Neural cell (in vitro differentiated cells): ENCODE measurements at regions not wholly inside any gene's neighbourhood (a gene's known extent, or its start where the extent isn't known, plus 50 kb on each side); places are given as distances from the start of the nearest gene placed in this dataset.

ENCODE experiments used
- H2AFZ ChIP-seq: fragments of 200-600, 300-800 bp; sonication (generic), shearing (Covaris generic); 2 replicates; pipeline ENCODE4 v1.6.0; 2014; ENCODE audit warnings: low read depth, mild to moderate bottlenecking, antibody characterized with exemption, low read length, moderate library complexity
- H3F3A ChIP-seq: fragments of 200-600 bp; shearing (Covaris generic); 2 replicates; pipeline ENCODE4 v1.6.1; 2016; ENCODE audit warnings: mild to moderate bottlenecking, moderate library complexity, mixed read lengths, antibody characterized with exemption, low read length; ENCODE audit not compliant: insufficient read depth, poor library complexity, severe bottlenecking
- H3K27ac ChIP-seq: fragments of 200-600, 300-800 bp; sonication (generic), shearing (Covaris generic); 2 replicates; pipeline ENCODE4 v1.5.1; 2014; ENCODE audit warnings: mild to moderate bottlenecking, low read length, moderate library complexity
- H3K27me3 ChIP-seq: fragments of 300-800, 200-600 bp; sonication (generic), shearing (Covaris generic); 2 replicates; pipeline ENCODE4 v1.6.0; 2014; ENCODE audit warnings: mild to moderate bottlenecking, low read depth, low read length, moderate library complexity; ENCODE audit not compliant: insufficient read depth
- H3K36me3 ChIP-seq: fragments of 300-800, 200-600 bp; sonication (generic), shearing (Covaris generic); 2 replicates; pipeline ENCODE4 v1.5.1; 2014; ENCODE audit warnings: mild to moderate bottlenecking, antibody characterized with exemption, low read length, moderate library complexity; ENCODE audit not compliant: insufficient read depth
- H3K4me2 ChIP-seq: fragments of 300-800, 200-600 bp; sonication (generic), shearing (Covaris generic); 2 replicates; pipeline ENCODE4 v1.6.0; 2014; ENCODE audit warnings: mild to moderate bottlenecking, low read length
- H3K4me3 ChIP-seq: fragments of 300-800, 200-600 bp; sonication (generic), shearing (Covaris generic); 2 replicates; pipeline ENCODE4 v1.5.1; 2014; ENCODE audit warnings: mild to moderate bottlenecking, low read length, moderate library complexity
- H3K79me2 ChIP-seq: fragments of 200-600 bp; shearing (Covaris generic); replicated peaks from 2 replicates; pipeline ENCODE4 v1.6.0; 2014; ENCODE audit warnings: mild to moderate bottlenecking, low read length, moderate library complexity; ENCODE audit not compliant: insufficient read depth
- H3K9ac ChIP-seq: fragments of 300-800, 200-600 bp; sonication (generic), shearing (Covaris generic); 2 replicates; pipeline ENCODE4 v1.6.1; 2016; ENCODE audit warnings: mild to moderate bottlenecking, low read length, mixed read lengths
- H3K9me2 ChIP-seq: fragments of 200-600 bp; shearing (Covaris generic); 2 replicates; pipeline ENCODE4 v1.6.1; 2016; ENCODE audit warnings: mild to moderate bottlenecking, low read length, mixed read lengths; ENCODE audit not compliant: insufficient read depth
- H3K9me3 ChIP-seq: fragments of 200-600, 300-800 bp; sonication (generic), shearing (Covaris generic); 2 replicates; pipeline ENCODE4 v1.6.1; 2016; ENCODE audit warnings: mild to moderate bottlenecking, mixed run types, low read length, moderate library complexity, mixed read lengths
- H4K20me1 ChIP-seq: fragments of 200-600 bp; shearing (Covaris generic); 2 replicates; pipeline ENCODE4 v1.6.1; 2016; ENCODE audit warnings: mild to moderate bottlenecking, mixed run types; ENCODE audit not compliant: insufficient read depth
- EP300 ChIP-seq: fragments of 450-650 bp; conservative IDR thresholded peaks from 2 replicates; pipeline ENCODE4 v1.6.1; 2014; ENCODE audit warnings: antibody characterized with exemption, mild to moderate bottlenecking, moderate library complexity; ENCODE audit not compliant: poor library complexity, severe bottlenecking
- EZH2 ChIP-seq: fragments of 200-600, 300-800 bp; shearing (Covaris generic), sonication (generic); IDR thresholded peaks from 2 replicates; pipeline ENCODE4 v1.6.1; 2014; ENCODE audit warnings: antibody characterized with exemption, low read length, borderline replicate concordance, mild to moderate bottlenecking; ENCODE audit not compliant: insufficient read depth, poor library complexity, severe bottlenecking
- MXI1 ChIP-seq: fragments of 450-650 bp; conservative IDR thresholded peaks from 2 replicates; pipeline ENCODE4 v1.6.1; 2014; ENCODE audit warnings: antibody characterized with exemption, mild to moderate bottlenecking; ENCODE audit not compliant: poor library complexity, severe bottlenecking
- POLR2AphosphoS5 ChIP-seq: IDR thresholded peaks from 2 replicates; pipeline ENCODE4 v1.6.1; 2012
- RAD21 ChIP-seq: fragments of 450-650 bp; conservative IDR thresholded peaks from 2 replicates; pipeline ENCODE4 v1.6.1; 2014; ENCODE audit warnings: antibody characterized with exemption, mild to moderate bottlenecking, moderate library complexity
- SMC3 ChIP-seq: fragments of 450-650 bp; conservative IDR thresholded peaks from 2 replicates; pipeline ENCODE4 v1.6.1; 2014; ENCODE audit warnings: antibody characterized with exemption, mild to moderate bottlenecking, moderate library complexity; ENCODE audit not compliant: poor library complexity
- TAF1 ChIP-seq: IDR thresholded peaks from 2 replicates; pipeline ENCODE4 v1.6.1; 2012; ENCODE audit warnings: low read depth
- TF ChIP-seq, protein P1 (sequence below): fragments of 450-650 bp; IDR thresholded peaks from 2 replicates; pipeline ENCODE4 v1.5.1; 2014; ENCODE audit warnings: antibody characterized with exemption, mild to moderate bottlenecking, moderate library complexity; ENCODE audit not compliant: poor library complexity, severe bottlenecking
- TF ChIP-seq, protein P2 (sequence below): IDR thresholded peaks from 2 replicates; pipeline ENCODE4 v1.6.1; 2012; ENCODE audit warnings: borderline replicate concordance

DNA sequence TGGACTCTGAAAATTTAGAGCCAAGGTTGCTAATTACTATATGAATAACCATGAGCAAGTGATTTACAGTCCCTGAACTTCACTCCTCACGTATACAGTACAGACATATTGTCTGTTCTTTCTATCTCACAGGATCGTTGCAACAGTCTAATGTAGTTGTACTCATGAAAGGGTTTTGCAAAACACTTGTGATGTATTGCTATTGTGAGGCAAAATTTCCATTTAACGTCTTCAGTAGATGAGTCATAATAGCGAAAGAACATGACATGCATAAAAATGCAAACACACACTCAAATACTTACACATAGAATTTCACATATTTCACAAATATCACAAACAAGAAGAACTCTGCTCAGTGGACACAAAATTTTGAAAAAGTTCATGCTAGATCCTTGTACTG is 134.6 kb upstream of the TRPC6 start:
- TF ChIP-seq, protein P1, sequence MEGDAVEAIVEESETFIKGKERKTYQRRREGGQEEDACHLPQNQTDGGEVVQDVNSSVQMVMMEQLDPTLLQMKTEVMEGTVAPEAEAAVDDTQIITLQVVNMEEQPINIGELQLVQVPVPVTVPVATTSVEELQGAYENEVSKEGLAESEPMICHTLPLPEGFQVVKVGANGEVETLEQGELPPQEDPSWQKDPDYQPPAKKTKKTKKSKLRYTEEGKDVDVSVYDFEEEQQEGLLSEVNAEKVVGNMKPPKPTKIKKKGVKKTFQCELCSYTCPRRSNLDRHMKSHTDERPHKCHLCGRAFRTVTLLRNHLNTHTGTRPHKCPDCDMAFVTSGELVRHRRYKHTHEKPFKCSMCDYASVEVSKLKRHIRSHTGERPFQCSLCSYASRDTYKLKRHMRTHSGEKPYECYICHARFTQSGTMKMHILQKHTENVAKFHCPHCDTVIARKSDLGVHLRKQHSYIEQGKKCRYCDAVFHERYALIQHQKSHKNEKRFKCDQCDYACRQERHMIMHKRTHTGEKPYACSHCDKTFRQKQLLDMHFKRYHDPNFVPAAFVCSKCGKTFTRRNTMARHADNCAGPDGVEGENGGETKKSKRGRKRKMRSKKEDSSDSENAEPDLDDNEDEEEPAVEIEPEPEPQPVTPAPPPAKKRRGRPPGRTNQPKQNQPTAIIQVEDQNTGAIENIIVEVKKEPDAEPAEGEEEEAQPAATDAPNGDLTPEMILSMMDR: no peak
- TF ChIP-seq SMC3 (no peak), POLR2AphosphoS5 (no peak), EZH2 (no peak), TAF1 (no peak)
- TF ChIP-seq, protein P2, sequence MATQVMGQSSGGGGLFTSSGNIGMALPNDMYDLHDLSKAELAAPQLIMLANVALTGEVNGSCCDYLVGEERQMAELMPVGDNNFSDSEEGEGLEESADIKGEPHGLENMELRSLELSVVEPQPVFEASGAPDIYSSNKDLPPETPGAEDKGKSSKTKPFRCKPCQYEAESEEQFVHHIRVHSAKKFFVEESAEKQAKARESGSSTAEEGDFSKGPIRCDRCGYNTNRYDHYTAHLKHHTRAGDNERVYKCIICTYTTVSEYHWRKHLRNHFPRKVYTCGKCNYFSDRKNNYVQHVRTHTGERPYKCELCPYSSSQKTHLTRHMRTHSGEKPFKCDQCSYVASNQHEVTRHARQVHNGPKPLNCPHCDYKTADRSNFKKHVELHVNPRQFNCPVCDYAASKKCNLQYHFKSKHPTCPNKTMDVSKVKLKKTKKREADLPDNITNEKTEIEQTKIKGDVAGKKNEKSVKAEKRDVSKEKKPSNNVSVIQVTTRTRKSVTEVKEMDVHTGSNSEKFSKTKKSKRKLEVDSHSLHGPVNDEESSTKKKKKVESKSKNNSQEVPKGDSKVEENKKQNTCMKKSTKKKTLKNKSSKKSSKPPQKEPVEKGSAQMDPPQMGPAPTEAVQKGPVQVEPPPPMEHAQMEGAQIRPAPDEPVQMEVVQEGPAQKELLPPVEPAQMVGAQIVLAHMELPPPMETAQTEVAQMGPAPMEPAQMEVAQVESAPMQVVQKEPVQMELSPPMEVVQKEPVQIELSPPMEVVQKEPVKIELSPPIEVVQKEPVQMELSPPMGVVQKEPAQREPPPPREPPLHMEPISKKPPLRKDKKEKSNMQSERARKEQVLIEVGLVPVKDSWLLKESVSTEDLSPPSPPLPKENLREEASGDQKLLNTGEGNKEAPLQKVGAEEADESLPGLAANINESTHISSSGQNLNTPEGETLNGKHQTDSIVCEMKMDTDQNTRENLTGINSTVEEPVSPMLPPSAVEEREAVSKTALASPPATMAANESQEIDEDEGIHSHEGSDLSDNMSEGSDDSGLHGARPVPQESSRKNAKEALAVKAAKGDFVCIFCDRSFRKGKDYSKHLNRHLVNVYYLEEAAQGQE: no peak
- no peaks in the 10 kb centered on the region for H3F3A ChIP-seq

DNA sequence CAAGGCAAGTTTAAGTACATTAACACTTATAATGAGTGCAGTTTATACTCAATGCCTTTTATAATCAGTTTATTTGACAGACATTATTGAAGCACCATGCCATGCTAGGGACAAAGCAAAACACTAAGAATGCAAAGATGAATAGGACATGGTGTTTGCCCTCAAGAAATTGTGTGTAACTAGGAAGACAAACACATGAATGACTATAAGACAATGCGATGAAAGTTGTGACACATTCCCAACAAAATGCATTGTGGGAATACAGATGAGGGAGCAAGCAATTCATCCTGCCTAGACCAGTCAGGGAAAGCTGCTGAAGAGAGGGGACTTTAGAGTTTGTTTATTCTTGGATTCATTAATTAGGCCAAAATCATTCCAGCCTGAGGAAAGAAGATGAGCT is 133.8 kb upstream of the TRPC6 start:
- no peaks in the 10 kb centered on the region for H3K79me2 ChIP-seq
- no peaks in the 10 kb centered on the region for H3F3A ChIP-seq
- no peak overlapping the region for H3K4me3 ChIP-seq
- H3K27me3 ChIP-seq: no peaks in the 10 kb centered on the region
- H3K36me3 ChIP-seq: no peaks in the 10 kb centered on the region
- H3K4me2 ChIP-seq: no peak overlapping the region
- no peak for TF ChIP-seq RAD21
- no peak for TF ChIP-seq TAF1
- no peak for TF ChIP-seq EP300
- no peak for TF ChIP-seq EZH2
- no peak for TF ChIP-seq SMC3
- no peak for TF ChIP-seq POLR2AphosphoS5
- TF ChIP-seq MXI1: no peak
- TF ChIP-seq, protein P1: no peak
- TF ChIP-seq, protein P2: no peak
- H3K9me2 ChIP-seq: no peaks in the 10 kb centered on the region
- no peak overlapping the region for H3K9ac ChIP-seq
- H4K20me1 ChIP-seq: no peaks in the 10 kb centered on the region
- H3K9me3 ChIP-seq: no peaks in the 10 kb centered on the region
- H2AFZ ChIP-seq: no peak overlapping the region
- no peak overlapping the region for H3K27ac ChIP-seq

More for the DNA sequence above, 134.6 kb upstream of the TRPC6 start:
- Histone ChIP-seq H3K27me3 (no peaks in the 10 kb centered on the region), H3K4me2 (no peak overlapping the region), H3K4me3 (no peak overlapping the region), H2AFZ (no peak overlapping the region), H3K9me3 (no peaks in the 10 kb centered on the region), H3K27ac (no peak overlapping the region), H3K36me3 (no peaks in the 10 kb centered on the region), H3K9me2 (no peaks in the 10 kb centered on the region), H4K20me1 (no peaks in the 10 kb centered on the region), H3K9ac (no peak overlapping the region), H3K79me2 (no peaks in the 10 kb centered on the region)
